GM23338 (cell line): ENCODE measurements at regions not wholly inside any gene's neighbourhood (a gene's known extent, or its start where the extent isn't known, plus 50 kb on each side); places are given as distances from the start of the nearest gene placed in this dataset.

ENCODE experiments used
- ATAC-seq: fragments of 200-7000 bp; cut with Tn5 transposase; 3 replicates; pipeline ENCODE4 v1.9.1; 2020
- DNase-seq: peaks from one replicate; pipeline ENCODE4 v3.0.0-alpha.2; 2015; ENCODE audit warnings: low spot score
- H2AFZ ChIP-seq: fragments of 200-600 bp; sonication (generic); 2 replicates; pipeline ENCODE4 v1.8.0; 2016; ENCODE audit warnings: antibody characterized with exemption, mild to moderate bottlenecking, moderate library complexity
- H3F3A ChIP-seq: fragments of 200-600 bp; sonication (generic); replicated peaks from 2 replicates; pipeline ENCODE4 v1.8.0; 2017; ENCODE audit warnings: antibody characterized with exemption, mixed run types, low read depth
- H3K27ac ChIP-seq: fragments of 200-600 bp; sonication (generic); 2 replicates; pipeline ENCODE4 v1.6.1; 2016; ENCODE audit warnings: low read depth
- H3K27me3 ChIP-seq: fragments of 200-600 bp; sonication (generic); 2 replicates; pipeline ENCODE4 v1.8.0; 2016; ENCODE audit warnings: mild to moderate bottlenecking, mixed run types, moderate library complexity; ENCODE audit not compliant: insufficient read depth
- H3K36me3 ChIP-seq: fragments of 200-600 bp; sonication (generic); 2 replicates; pipeline ENCODE4 v1.8.0; 2016; ENCODE audit warnings: mild to moderate bottlenecking; ENCODE audit not compliant: insufficient read depth
- H3K4me1 ChIP-seq: fragments of 200-600 bp; sonication (generic); 2 replicates; pipeline ENCODE4 v1.8.0; 2016; ENCODE audit warnings: mild to moderate bottlenecking, moderate library complexity; ENCODE audit not compliant: insufficient read depth
- H3K4me2 ChIP-seq: fragments of 200-600 bp; sonication (generic); 2 replicates; pipeline ENCODE4 v1.7.1; 2017; ENCODE audit warnings: mixed run types
- H3K4me3 ChIP-seq: fragments of 200-600 bp; sonication (generic); 2 replicates; pipeline ENCODE4 v1.6.1; 2016; ENCODE audit warnings: mixed run types
- H3K79me2 ChIP-seq: fragments of 200-600 bp; sonication (generic); replicated peaks from 2 replicates; pipeline ENCODE4 v1.8.0; 2017; ENCODE audit warnings: mild to moderate bottlenecking; ENCODE audit not compliant: insufficient read depth
- H3K9me2 ChIP-seq: fragments of 200-600 bp; sonication (generic); 2 replicates; pipeline ENCODE4 v1.8.0; 2017; ENCODE audit not compliant: insufficient read depth
- H4K20me1 ChIP-seq: fragments of 200-600 bp; sonication (generic); replicated peaks from 2 replicates; pipeline ENCODE4 v1.8.0; 2017; ENCODE audit warnings: mild to moderate bottlenecking; ENCODE audit not compliant: insufficient read depth
- H3K27ac Mint-ChIP-seq: 2 replicates; pipeline ENCODE4 v1.8.0; 2020; ENCODE audit warnings: inconsistent platforms, mild to moderate bottlenecking, moderate library complexity, mixed read lengths
- H3K27me3 Mint-ChIP-seq: 3 replicates; pipeline ENCODE4 v1.8.0; 2022; ENCODE audit warnings: low read depth, mild to moderate bottlenecking, moderate library complexity, mixed read lengths, inconsistent platforms; ENCODE audit not compliant: insufficient read depth, poor library complexity
- H3K36me3 Mint-ChIP-seq: 3 replicates; pipeline ENCODE4 v1.8.0; 2021; ENCODE audit warnings: low read depth, mild to moderate bottlenecking, inconsistent platforms, moderate library complexity, mixed read lengths
- H3K4me1 Mint-ChIP-seq: 3 replicates; pipeline ENCODE4 v1.8.0; 2020; ENCODE audit warnings: mild to moderate bottlenecking, inconsistent platforms, mixed read lengths
- H3K4me3 Mint-ChIP-seq: 3 replicates; pipeline ENCODE4 v1.8.0; 2021; ENCODE audit warnings: moderate library complexity, mild to moderate bottlenecking, inconsistent platforms, mixed read lengths
- H3K9me3 Mint-ChIP-seq: 3 replicates; pipeline ENCODE4 v1.8.0; 2020; ENCODE audit warnings: moderate library complexity, mild to moderate bottlenecking, inconsistent platforms, mixed read lengths
- CREB1 ChIP-seq: fragments of 250-450 bp; sonication (Bioruptor Pico); IDR thresholded peaks from 2 replicates; pipeline ENCODE4 v1.5.0; 2020; ENCODE audit warnings: low read depth, mild to moderate bottlenecking, moderate library complexity
- CTCF ChIP-seq, 2 experiments: fragments of 200-600 bp in 1 of 2; sonication (generic) in 1 of 2; conservative IDR thresholded peaks; 2 replicates each; pipeline versions ENCODE4 v1.5.1 to v1.6.1; 2016 to 2017; ENCODE audit warnings: antibody characterized with exemption in 2 of 2, low read depth in 2 of 2, mild to moderate bottlenecking in 2 of 2, moderate library complexity in 1 of 2
- ETS1 ChIP-seq: IDR thresholded peaks from 2 replicates; pipeline ENCODE4 v1.6.1; 2016; ENCODE audit warnings: antibody characterized with exemption
- EZH2 ChIP-seq: fragments of 200-600 bp; sonication (generic); IDR thresholded peaks from one replicate; pipeline ENCODE4 v1.8.0; 2017; ENCODE audit warnings: antibody characterized with exemption, mild to moderate bottlenecking, low read depth; ENCODE audit not compliant: unreplicated experiment
- JUNB ChIP-seq: IDR thresholded peaks from one replicate; pipeline ENCODE4 v1.6.1; 2016; ENCODE audit warnings: antibody characterized with exemption; ENCODE audit not compliant: unreplicated experiment
- NANOG ChIP-seq: IDR thresholded peaks from 2 replicates; pipeline ENCODE4 v1.6.1; 2016; ENCODE audit warnings: antibody characterized with exemption, borderline replicate concordance
- POLR2AphosphoS5 ChIP-seq: IDR thresholded peaks from 2 replicates; pipeline ENCODE4 v1.6.1; 2016; ENCODE audit warnings: antibody characterized with exemption, low read depth
- STAT1 ChIP-seq: IDR thresholded peaks from one replicate; pipeline ENCODE4 v1.6.1; 2016; ENCODE audit warnings: antibody characterized with exemption; ENCODE audit not compliant: unreplicated experiment
- ZNF114 ChIP-seq: fragments of 250-450 bp; sonication (Bioruptor Pico); IDR thresholded peaks from 2 replicates; pipeline ENCODE4 v1.5.0; 2020; ENCODE audit warnings: mild to moderate bottlenecking, moderate library complexity
- ZNF331 ChIP-seq: fragments of 250-450 bp; sonication (Bioruptor Pico); IDR thresholded peaks from 2 replicates; pipeline ENCODE4 v1.5.0; 2020; ENCODE audit warnings: low read depth, mild to moderate bottlenecking, moderate library complexity

GRCh38 chr16:85996843-85997242 is 97.9 kb downstream of the IRF8 start (continued):
- TF ChIP-seq CTCF (conservative IDR thresholded peaks at IDR 0.05; ENCODE audit: low read depth in 2 of 2), result no peak

- TF ChIP-seq ZNF331 (CRISPR knock-in tag) (no peak), NANOG (no peak), CREB1 (CRISPR knock-in tag) (no peak), STAT1 (no peak), EZH2 (no peak), ETS1 (no peak), POLR2AphosphoS5 (no peak), ZNF114 (no peak), JUNB (no peak)
- peaks cover 5% of the 10 kb centered on the region; the same call in 1 of the 3 replicates for H3K9me3 Mint-ChIP-seq
- H3K4me1 Mint-ChIP-seq, result no peaks in the 10 kb centered on the region; the same call in 2 of the 3 replicates
- Histone ChIP-seq H2AFZ (no peak overlapping the region), H3K4me1 (no peaks in the 10 kb centered on the region), H3K4me2 (no peak overlapping the region), H3F3A (no peaks in the 10 kb centered on the region), H3K36me3 (no peaks in the 10 kb centered on the region), H3K79me2 (no peaks in the 10 kb centered on the region), H3K9me2 (no peaks in the 10 kb centered on the region), H3K27me3 (no peaks in the 10 kb centered on the region), H4K20me1 (no peaks in the 10 kb centered on the region), H3K27ac (no peak overlapping the region), H3K4me3 (no peak overlapping the region)
- DNase-seq (no peak), ATAC-seq (no peak)
- H3K27ac Mint-ChIP-seq, result no peak overlapping the region
- no peaks in the 10 kb centered on the region for H3K36me3 Mint-ChIP-seq
- H3K27me3 Mint-ChIP-seq, result no peaks in the 10 kb centered on the region
- H3K4me3 Mint-ChIP-seq, result no peak overlapping the region
Measured at GRCh38 chr16:85998171-85998867, 99.4 kb downstream of the IRF8 start.

- H3K9me2 ChIP-seq, result no peaks in the 10 kb centered on the region
- peaks cover 5% of the 10 kb centered on the region; the same call in 1 of the 3 replicates for H3K9me3 Mint-ChIP-seq
- ATAC-seq, result no peak
- H3F3A ChIP-seq, result no peaks in the 10 kb centered on the region
- H3K27me3 ChIP-seq, result no peaks in the 10 kb centered on the region
- no peaks in the 10 kb centered on the region for H3K79me2 ChIP-seq
- H3K4me3 Mint-ChIP-seq, result no peak overlapping the region
- H3K27ac Mint-ChIP-seq, result no peak overlapping the region
- H3K4me1 ChIP-seq, result no peaks in the 10 kb centered on the region
- H3K4me2 ChIP-seq, result no peak overlapping the region
- H4K20me1 ChIP-seq, result no peaks in the 10 kb centered on the region
- no peak overlapping the region for H3K27ac ChIP-seq
- H3K36me3 Mint-ChIP-seq, result no peaks in the 10 kb centered on the region
- no peaks in the 10 kb centered on the region for H3K27me3 Mint-ChIP-seq
- H3K4me1 Mint-ChIP-seq, result no peaks in the 10 kb centered on the region; the same call in 2 of the 3 replicates
- H2AFZ ChIP-seq, result no peak overlapping the region
- no peak overlapping the region for H3K4me3 ChIP-seq
- DNase-seq, result no peak
- H3K36me3 ChIP-seq, result no peaks in the 10 kb centered on the region
Measured at GRCh38 chr16:85998868-85999729, 100.1 kb downstream of the IRF8 start.
